ENCODE measurements at regions not wholly inside any gene's neighbourhood (a gene's known extent, or its start where the extent isn't known, plus 50 kb on each side); places are given as distances from the start of the nearest gene placed in this dataset.

DNA sequence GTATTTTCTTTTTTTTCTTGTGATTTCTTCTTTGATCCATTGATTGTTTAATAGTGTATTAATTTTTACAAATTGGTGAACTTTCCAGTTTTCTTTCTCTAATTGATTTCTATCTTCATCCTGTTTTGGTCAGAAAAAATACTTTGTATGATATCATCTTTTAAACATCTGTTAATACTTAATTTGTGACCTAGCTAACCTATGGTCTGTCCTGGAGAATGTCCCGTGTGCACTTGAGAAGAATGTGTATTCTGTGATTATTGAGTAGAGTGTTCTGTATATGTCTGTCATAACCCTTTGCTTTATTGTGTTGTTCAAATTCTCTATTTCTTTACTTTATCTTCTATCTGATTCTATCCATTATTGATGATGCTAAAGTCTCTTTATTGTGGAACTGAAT, 65.8 kb upstream of the ZEB1 start:
- TF ChIP-seq, protein P1, sequence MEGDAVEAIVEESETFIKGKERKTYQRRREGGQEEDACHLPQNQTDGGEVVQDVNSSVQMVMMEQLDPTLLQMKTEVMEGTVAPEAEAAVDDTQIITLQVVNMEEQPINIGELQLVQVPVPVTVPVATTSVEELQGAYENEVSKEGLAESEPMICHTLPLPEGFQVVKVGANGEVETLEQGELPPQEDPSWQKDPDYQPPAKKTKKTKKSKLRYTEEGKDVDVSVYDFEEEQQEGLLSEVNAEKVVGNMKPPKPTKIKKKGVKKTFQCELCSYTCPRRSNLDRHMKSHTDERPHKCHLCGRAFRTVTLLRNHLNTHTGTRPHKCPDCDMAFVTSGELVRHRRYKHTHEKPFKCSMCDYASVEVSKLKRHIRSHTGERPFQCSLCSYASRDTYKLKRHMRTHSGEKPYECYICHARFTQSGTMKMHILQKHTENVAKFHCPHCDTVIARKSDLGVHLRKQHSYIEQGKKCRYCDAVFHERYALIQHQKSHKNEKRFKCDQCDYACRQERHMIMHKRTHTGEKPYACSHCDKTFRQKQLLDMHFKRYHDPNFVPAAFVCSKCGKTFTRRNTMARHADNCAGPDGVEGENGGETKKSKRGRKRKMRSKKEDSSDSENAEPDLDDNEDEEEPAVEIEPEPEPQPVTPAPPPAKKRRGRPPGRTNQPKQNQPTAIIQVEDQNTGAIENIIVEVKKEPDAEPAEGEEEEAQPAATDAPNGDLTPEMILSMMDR (IDR thresholded peaks at IDR 0.05): no peak
- no peak for TF ChIP-seq POLR2A (IDR thresholded peaks at IDR 0.05)

All from uterus (tissue), 2 donors.